ENCODE measurements at regions not wholly inside any gene's neighbourhood (a gene's known extent, or its start where the extent isn't known, plus 50 kb on each side); places are given as distances from the start of the nearest gene placed in this dataset.
A peak's percentile ranks its signal among the peaks of the same experiment; 100 is the strongest.
"Not testable (repeated sequence)": the region's sequence is repeated elsewhere in the genome, so short reads cannot be mapped to it uniquely, and the experiment has no call there.

GRCh38 chr4:100907465-100908454 lies 389.9 kb upstream of the EMCN start:
- intact Hi-C loops (cut with DNase I), result no loop called here
- no peak for DNase-seq (ENCODE audit: low spot score)

- intact Hi-C loops (cut with DNase I), result no loop called here
- DNase-seq (ENCODE audit: low spot score), result no peak
Measured at GRCh38 chr4:100906973-100907372, 389.2 kb upstream of the EMCN start.

GRCh38 chr4:100900945-100901344 lies 383.1 kb upstream of the EMCN start:
- DNase-seq (ENCODE audit: low spot score); intact Hi-C loops (cut with DNase I): not testable (repeated sequence)

DNA sequence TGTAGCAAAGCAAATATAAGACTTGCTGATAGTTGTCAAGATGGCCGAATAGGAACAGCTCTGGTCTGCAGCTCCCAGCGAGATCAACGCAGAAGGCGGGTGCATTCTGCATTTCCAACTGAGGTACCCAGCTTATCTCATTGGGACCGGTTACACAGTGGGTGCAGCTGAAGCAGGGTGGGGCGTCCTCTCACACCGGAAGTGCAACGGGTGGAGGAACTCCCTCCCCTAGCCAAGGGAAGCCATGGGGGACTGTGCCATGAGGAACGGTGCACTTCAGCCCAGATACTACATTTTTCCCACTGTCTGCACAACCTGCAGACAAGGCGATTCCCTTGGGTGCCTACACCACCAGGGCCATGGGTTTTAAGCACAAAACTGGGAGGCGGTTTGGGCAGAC lies 382.3 kb upstream of the EMCN start:
- peak; percentile 69 for DNase-seq (ENCODE audit: low spot score)
- intact Hi-C loops (cut with DNase I), result no loop called here

DNA sequence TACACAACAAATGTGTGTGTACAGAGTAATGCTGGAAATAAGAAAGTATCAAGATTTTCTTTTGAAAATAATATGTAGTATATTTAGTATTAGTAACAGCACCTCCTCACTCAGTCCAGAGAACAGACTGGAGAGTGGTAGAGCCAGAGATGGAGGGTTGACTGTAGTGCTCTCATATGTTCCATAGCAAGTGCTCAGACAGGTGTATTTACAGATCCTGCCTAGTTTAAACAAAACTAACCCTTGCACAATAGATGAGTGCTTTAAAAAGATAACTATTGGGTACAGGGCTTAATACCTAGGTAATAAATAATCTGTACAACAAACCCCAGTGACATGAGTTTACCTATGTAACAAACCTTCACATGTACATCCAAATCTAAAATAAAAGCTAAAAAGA lies 381.0 kb upstream of the EMCN start:
- intact Hi-C loops (cut with DNase I), result no loop called here
- no peak for DNase-seq (ENCODE audit: low spot score)

- intact Hi-C loops (cut with DNase I), result no loop called here
- no peak for DNase-seq (ENCODE audit: low spot score)
Measured at GRCh38 chr4:100895556-100896197, 377.9 kb upstream of the EMCN start.

- intact Hi-C loops (cut with DNase I), result no loop called here
- DNase-seq (ENCODE audit: low spot score), result no peak
Measured at GRCh38 chr4:100894339-100894870, 376.6 kb upstream of the EMCN start.

GRCh38 chr4:100891808-100892207 lies 374.0 kb upstream of the EMCN start:
- no peak for DNase-seq (ENCODE audit: low spot score)
- intact Hi-C loops (cut with DNase I), result no loop called here

GRCh38 chr4:100889898-100890297 lies 372.1 kb upstream of the EMCN start:
- DNase-seq (ENCODE audit: low spot score), result no peak
- intact Hi-C loops (cut with DNase I), result no loop called here

GRCh38 chr4:100889401-100889800 lies 371.6 kb upstream of the EMCN start:
- DNase-seq (ENCODE audit: low spot score), result no peak

DNA sequence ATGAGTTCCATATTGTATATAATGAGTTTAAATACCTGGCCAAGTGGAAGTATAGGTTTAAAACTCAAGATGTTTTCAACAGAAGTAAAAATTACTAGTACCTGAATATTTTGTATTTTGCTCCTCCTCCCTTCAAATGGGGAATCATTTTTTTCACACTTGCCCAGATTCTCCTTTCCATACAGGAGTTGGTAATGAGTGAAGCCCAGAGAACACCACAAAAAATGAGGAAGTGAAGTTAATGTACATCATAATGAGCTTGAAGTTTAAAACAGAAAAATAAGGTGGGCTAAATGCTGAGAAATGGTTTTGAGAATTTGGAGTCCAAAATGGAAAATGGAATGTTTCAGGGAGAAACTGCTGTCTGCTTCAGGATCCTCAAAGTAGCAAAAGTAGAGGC lies 364.8 kb upstream of the EMCN start:
- no peak for DNase-seq (ENCODE audit: low spot score)
- intact Hi-C loops (cut with DNase I), result no loop called here

More at GRCh38 chr4:100889401-100889800, 371.6 kb upstream of the EMCN start:
- intact Hi-C loops (cut with DNase I), result no loop called here

DNA sequence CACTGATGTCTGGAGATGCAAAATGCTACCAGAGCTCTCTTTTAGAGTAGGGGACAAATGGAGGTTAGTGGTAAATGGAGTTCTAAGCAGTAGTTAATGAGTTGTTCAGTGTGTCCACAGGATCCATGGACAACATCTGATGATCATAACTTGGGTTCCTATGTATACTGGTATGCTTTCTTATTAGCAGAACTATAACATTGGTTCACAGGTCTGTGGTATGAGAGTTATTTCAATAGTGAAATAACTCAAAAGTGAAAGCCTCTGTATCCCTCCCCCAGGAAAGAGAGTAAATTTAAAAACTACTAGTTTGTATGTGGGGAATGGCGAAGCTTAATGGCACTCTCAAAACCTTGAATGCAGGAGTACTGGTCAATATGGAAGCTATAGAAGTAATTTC lies 363.5 kb upstream of the EMCN start:
- intact Hi-C loops (cut with DNase I), result no loop called here
- DNase-seq (ENCODE audit: low spot score), result no peak

- intact Hi-C loops (cut with DNase I), result no loop called here
- DNase-seq (ENCODE audit: low spot score), result no peak
Measured at GRCh38 chr4:100880011-100880410, 362.2 kb upstream of the EMCN start.

DNA sequence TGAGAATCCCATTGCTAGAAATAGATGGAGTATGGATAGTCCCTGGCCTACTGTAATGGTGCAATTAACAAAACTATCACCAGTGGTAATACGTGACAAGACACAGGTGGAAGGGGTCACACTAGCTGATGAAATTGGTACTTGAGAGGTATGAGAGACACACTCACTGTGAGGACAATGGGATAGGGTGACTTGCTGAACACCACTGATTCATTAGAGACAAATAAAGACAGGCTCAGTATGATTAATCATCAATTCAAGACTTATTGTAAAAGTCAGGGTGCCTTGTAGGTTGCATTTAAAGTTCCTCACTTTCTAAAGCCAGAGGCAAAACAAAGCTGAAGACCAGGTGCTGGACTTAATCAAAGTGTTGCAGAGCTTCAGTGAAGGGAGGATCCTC lies 361.6 kb upstream of the EMCN start:
- no peak for DNase-seq (ENCODE audit: low spot score)
- intact Hi-C loops (cut with DNase I), result no loop called here

- intact Hi-C loops (cut with DNase I), result no loop called here
- no peak for DNase-seq (ENCODE audit: low spot score)
Measured at GRCh38 chr4:100876546-100876945, 358.7 kb upstream of the EMCN start.

DNA sequence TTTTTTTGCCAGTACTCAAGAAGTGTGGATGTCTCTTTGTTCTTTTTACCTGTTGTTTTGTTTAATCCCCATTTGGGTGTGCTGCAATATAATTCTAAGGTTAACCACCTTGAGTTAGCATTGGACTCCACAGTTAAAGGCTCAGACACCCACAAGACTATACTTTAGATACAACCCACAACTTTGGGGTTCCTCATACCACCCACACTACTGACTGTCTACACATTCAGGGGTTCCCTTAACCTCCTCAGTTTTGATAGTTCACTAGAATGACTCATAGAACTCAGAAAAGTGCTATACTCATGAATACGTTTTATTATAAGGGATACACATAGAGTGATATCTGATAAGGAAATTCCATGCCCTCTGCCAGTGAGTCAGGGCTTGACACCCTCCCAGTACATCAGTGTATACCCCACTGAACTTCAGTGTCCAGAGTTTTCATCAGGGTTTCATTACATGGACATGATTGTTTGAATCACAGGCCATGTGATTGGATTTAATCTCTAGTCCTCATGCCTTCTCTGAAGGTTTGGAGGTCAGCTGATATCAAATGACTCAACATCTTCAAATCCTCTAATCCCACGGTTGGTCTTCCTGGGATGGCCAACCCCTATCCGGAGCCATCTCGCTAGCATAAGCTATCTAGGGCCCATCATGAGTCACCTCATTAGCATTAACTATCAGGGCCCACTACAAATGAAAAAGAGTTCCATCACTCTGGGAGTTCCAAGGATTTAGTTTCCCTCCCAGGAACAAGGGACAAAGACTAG lies 357.7 kb upstream of the EMCN start:
- intact Hi-C loops (cut with DNase I), result no loop called here
- no peak for DNase-seq (ENCODE audit: low spot score)

GRCh38 chr4:100872811-100873210 lies 355.0 kb upstream of the EMCN start:
- DNase-seq (ENCODE audit: low spot score), result no peak
- intact Hi-C loops (cut with DNase I), result no loop called here

DNA sequence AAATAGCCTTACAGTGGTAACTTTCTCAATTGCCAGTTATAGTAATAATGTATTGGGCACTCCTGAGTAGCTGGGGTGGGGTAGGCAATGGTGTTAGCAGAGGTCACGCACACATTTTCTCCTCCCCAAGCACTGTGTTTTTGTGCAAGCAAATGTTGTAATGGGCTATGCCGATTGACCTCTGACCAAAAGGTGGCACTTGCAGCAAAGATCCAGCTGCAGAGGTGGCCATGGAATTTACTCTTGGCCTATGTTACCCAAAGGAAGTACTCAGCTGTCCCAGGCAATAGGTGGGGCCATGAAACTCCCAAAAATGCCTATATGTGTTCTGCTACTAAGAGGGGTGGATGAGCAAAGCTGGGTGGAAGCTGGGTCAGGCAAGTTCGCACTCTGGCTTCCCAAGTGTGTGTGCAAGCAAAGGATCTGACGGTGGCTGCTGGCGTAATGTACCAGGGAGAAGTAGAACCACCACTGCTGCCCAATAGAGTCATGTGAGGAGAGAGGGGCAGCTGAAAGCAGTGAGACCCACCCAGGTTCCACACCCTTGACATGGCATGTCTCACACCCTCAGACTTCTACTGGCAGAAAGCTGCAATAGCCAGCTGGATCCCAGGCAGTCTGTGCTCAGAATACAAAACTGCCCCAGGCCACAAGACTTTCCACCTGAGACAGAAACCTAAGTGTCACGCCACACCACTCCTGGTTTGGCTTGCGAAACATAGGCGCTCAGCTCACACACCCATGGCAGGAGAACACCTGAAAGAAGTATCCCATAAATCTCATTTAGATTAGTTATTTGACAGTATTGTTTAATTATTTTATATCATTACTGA lies 353.3 kb upstream of the EMCN start:
- intact Hi-C loops (cut with DNase I), result no loop called here
- no peak for DNase-seq (ENCODE audit: low spot score)

GRCh38 chr4:100869276-100869675 lies 351.5 kb upstream of the EMCN start:
- intact Hi-C loops (cut with DNase I), result no loop called here
- DNase-seq (ENCODE audit: low spot score), result no peak
